SW480 (cell line): ENCODE measurements at regions not wholly inside any gene's neighbourhood (a gene's known extent, or its start where the extent isn't known, plus 50 kb on each side); places are given as distances from the start of the nearest gene placed in this dataset.
"Not testable (repeated sequence)": the region's sequence is repeated elsewhere in the genome, so short reads cannot be mapped to it uniquely, and the experiment has no call there.

Source experiments
- DNase-seq: peaks from one replicate; pipeline ENCODE4 v3.0.0-alpha.2; 2016; ENCODE audit warnings: low spot score

DNA sequence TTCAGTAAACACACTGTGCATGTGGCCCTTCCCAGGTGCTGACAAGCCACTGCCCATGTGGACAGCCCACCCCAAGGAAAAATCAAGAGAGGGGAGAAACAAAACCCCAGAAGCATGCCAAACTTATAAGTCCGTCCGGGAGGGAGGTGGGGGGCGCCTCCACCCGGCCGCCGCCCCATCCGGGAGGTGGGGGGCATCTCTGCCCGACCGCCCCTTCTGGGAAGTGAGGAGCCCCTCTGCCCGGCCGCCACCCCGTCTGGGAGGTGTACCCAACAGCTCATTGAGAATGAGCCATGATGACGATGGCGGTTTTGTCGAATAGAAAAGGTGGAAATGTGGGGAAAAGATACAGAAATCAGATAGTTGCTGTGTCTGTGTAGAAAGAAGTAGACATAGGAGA is 53.8 kb upstream of the C2CD4B start:
- no peak for DNase-seq

GRCh38 chr15:62219799-62220198 is 54.7 kb upstream of the C2CD4B start:
- DNase-seq: no peak

- no peak for DNase-seq
Observed at GRCh38 chr15:62223020-62223419, 57.9 kb upstream of the C2CD4B start.

DNA sequence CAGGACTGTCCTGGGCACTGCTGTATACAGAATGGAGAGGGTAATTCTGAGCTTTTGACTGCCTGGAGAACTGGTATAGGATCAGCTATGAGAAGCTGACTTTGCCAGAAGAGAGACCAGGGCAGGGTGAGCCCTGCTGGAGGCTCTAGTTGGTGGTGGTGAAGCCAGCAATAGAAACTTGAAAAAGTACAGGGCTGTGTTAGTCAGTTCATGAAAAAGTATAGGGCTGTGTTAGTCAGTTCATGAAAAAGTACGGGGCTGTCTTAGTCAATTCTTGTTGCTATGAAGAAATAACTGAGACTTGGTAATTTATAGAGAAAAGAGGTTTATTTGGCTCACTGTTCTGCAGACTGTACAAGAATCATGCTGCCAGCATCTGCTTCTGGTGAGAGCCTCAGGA is 63.5 kb upstream of the C2CD4B start:
- DNase-seq: no peak

GRCh38 chr15:62231856-62232255 is 66.8 kb upstream of the C2CD4B start:
- no peak for DNase-seq

- no peak for DNase-seq
Observed at GRCh38 chr15:62240121-62241096, 75.3 kb upstream of the C2CD4B start.

DNA sequence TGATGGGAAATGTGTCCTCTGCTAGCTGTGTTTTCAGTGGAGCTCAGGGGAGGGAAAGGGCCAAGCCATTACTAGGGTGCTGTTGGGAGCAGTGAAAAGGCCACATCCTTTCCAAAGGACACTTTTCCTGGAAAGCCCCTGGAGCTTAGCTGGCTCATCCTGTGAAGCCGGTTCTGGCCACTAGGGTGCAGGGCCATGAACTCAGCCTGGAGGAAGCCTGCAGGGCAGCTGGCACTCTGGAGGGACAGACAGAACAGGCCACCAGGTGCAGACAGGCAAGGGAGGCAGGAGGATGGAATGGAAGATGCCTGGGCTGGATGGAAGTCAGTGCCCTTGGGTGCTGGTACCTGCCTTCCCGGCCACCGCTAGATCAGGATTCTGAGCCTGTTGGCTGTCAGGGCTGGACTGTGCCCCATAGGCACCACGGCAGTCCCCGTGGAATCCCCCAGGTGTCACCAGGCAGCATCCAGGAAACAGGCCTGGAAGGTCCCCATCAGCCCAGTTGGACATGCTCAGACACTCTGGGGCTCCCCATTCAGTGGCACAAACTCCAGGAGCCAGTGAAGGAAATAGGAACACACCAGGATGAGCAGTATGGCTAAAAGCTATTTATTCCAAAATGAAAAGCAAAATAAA is 76.2 kb upstream of the C2CD4B start:
- peak; percentile 5 for DNase-seq

GRCh38 chr15:62242999-62243398 is 77.9 kb upstream of the C2CD4B start:
- no peak for DNase-seq

- no peak for DNase-seq
Observed at GRCh38 chr15:62244762-62245161, 79.7 kb upstream of the C2CD4B start.

DNA sequence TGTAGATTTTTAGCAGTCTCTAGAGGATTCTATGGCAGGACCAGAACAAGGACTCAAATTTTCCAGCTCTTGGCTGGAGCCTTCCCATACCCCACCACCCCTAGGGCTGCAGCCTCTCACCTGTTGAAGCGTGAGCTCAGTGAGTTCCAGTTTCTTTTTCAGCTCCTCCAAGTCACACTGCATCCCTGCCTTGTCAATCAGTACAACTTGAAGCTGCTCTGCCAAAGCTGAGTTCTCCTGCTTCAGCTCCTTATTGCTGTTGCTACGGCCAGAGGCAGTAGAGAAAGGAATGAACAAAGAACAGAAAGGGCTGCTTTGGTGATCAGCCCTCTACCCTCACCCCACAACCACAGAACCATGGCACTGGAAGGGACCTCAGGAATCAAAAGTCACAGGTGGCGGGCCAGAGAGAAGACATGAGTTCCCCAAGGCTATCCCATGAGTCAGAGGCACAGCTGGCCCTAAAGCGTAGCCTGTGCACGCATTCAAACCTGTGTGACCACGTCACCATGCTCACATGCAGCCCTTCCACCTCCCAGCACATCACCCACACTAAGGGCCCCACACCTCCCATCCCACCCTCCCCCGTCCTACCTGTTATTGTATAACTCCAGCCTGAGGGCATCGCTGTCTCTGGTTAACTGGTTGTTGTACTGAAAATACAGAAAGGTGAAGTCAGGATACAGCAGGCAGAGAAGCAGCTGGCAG is 83.3 kb upstream of the C2CD4B start:
- DNase-seq: no peak

DNA sequence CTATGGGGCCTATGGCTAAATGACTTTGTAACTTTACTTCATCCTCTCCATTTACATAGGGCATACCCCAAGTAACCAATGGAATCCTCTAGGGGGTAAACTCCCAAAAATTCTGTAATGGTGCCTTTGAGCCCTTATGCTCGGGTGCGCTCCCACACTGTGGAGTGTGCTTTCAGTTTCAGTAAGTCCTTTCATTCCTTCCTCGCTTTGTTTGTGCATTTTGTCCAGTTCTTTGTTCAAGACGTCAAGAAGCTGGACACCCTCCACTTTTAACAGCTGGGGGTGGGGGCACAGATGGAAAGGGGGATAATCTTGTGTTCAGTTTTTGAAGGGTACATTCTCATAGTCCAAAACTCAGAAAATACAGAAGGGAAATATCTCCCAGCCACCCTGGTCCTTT is 84.4 kb upstream of the C2CD4B start:
- DNase-seq: no peak

DNA sequence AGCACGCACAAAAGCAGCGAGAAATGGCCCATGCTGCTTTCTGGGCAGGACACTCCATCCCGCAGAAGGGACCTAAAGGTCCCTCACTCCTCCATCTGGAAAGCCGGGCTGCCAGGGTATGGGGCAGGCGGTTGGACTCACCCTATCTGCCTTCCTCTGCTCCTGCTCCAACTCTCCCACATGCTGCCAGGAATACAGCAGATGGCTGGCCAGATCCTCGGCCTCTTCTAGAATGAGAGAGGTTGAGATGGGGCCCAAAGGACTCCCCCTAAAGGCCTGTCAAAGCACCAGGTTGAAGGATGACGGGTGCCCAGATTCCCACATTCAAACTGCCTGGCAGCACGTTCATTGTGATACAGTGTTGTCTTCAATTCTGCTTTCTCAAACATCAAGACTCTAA is 85.1 kb upstream of the C2CD4B start:
- DNase-seq: no peak

DNA sequence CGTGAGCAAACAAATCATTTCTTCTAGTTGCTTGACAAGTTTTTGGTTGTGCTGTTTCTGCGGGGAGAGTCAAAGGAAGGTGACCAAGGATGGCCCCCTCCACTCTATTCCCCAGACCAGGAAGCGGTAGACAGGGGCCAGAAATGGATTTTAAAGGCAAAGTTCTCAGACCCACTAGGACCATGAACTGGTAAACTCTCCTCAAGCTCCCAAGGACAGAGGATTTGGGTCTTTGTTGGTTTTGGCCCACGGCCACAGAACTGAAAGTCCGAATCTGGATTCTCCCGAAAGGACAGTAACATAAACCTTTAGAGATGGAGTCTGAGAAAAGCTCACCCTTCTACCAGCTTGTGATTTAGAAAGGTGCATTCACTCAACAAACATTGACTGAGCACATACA is 85.9 kb upstream of the C2CD4B start:
- no peak for DNase-seq

DNA sequence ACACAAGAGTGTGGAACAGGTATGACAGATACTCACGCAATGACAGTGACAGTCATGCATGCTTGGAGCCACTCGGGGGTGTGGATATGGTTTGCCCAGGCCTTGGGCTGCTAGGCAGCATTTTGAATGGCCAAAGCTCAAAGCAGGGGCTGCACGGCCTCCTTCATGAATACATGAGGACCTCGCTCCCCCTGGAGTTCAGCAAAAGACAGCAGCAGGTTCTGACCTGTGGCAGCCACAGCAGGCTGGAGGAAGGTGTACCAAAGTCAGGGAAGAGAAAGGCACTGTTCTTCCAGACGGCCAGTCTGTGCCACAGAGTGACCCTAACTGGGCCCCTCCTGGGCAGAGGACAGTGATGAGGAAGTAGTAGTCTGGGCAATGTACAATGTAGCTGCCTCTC is 88.2 kb upstream of the C2CD4B start:
- DNase-seq: no peak

DNA sequence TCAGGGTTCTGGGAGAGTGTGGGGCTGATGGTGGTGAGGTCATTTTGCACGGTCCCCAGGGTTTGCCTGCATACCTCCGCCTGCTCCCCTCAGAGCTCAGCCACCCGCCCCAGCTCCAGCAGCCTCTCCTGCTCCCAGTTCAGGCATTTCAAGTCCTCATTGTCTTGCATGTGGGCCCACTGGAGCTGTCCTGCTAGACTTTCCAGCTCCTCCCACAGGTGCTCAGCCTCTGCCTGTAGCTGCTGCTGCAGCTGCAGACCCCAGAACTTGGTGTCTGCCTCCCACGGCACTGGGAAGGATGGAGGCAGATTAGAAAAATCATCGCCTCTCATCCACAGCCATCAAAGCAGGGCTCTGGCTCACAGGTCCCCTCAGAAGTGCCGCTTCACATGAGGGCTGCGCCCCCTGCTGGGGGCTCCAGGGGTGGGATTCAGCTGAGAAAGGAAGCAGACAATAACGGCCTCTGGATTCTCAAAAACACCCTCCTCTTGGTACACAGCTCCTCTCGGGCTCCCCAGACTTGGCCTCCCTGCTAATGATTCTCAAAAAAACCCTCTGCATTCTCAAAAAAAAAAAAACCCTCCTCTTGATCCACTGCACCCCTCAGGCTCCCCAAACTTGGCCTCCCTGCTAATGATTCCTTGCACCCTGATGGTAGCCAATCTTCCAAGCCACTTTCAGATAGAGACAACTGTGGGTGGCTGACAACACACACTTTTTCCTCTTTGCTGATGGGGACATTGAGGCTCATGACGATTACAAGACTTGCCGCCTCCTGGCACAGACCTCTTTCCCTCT is 89.3 kb upstream of the C2CD4B start:
- peak; percentile 25 for DNase-seq

DNA sequence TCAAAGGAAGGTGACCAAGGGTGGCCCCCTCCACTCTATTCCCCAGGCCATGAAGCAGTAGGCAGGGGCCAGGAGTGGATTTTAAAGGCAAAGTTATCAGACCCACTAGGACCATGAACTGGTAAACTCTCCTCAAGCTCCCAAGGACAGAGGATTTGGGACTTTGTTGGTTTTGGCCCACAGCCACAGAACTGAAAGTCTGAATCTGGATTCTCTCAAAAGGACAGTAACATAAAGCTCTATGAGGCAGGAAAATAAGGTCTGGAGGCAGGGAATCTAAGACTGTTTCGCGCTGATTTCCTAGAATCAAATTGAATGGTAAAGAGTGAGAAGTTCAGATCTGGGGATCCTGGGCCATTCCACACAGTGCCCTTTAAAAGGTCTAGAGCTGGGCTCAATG is 91.3 kb upstream of the C2CD4B start:
- DNase-seq: not testable (repeated sequence)

- no peak for DNase-seq
Observed at GRCh38 chr15:62257996-62258521, 93.0 kb upstream of the C2CD4B start.

- no peak for DNase-seq
Observed at GRCh38 chr15:62262305-62262941, 97.3 kb upstream of the C2CD4B start.

DNA sequence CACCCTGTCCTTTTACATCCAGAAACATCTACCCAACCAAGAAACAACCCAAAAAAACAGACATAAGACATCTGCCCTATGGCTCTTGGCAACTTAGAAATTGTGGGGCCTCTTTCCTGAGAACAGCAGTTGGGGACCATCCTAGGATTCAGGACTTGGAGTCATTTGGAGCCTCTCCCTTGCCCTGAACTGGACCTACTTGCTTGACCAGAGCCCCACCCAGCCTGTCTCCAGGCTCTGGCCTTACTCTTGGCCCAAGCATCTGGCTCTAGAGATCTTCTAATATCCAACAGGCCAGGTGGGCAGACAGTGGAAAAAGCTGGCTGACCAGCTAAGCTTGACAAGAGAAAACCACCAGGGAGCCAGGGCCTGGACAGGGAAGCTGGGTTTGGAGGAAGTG is 99.1 kb upstream of the C2CD4B start:
- no peak for DNase-seq

GRCh38 chr15:62269504-62269903 is 104.4 kb upstream of the C2CD4B start:
- no peak for DNase-seq

- no peak for DNase-seq
Observed at GRCh38 chr15:62270216-62270921, 105.3 kb upstream of the C2CD4B start.
